ENCODE measurements at regions not wholly inside any gene's neighbourhood (a gene's known extent, or its start where the extent isn't known, plus 50 kb on each side); places are given as distances from the start of the nearest gene placed in this dataset.
"Not testable (repeated sequence)": the region's sequence is repeated elsewhere in the genome, so short reads cannot be mapped to it uniquely, and the experiment has no call there.

DNA sequence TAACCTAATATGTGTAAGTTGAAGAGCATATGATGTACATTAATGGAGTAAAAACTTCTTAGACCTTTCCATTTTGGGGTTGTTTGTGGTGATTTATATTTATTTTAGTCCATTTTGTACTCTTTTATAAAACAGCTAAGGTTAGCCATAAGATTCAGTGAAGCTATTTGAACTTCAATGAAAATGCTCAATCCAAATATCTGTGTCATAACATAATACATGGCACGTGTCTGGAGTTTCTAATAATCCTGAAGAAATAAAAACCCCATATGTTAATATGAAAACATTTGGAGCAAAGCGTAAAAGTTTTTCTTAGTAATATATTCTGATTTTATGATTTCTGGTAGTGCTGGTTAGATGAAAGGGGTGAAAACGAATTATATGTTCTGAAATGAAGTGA is 1729.7 kb downstream of the PCDH9 start:
- DNase-seq (ENCODE audit: low spot score), result no peak

- DNase-seq (ENCODE audit: low spot score), result no peak
Observed at GRCh38 chr13:65499256-65499655, 1730.9 kb downstream of the PCDH9 start.

DNA sequence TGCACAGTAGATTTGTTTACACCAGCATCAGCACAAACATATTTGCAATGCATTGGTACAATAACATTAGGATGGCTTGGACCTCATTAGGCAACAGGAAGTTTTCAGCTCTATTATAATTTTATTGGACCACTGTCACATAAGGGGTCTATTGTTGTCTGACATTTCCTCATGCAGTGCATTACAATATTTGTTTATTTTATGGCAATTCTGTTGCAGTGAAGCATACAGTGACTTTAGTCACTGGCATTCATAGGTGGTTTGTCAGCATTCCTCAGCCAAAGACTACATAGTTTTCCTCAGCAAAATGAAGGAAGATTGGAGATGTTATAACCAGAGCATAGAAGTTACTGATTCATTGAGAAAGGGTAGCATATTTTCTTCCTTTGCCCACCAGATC is 1732.9 kb downstream of the PCDH9 start:
- DNase-seq (ENCODE audit: low spot score), result no peak

GRCh38 chr13:65490725-65491124 is 1739.4 kb downstream of the PCDH9 start:
- not testable (repeated sequence) for DNase-seq (ENCODE audit: low spot score)

DNA sequence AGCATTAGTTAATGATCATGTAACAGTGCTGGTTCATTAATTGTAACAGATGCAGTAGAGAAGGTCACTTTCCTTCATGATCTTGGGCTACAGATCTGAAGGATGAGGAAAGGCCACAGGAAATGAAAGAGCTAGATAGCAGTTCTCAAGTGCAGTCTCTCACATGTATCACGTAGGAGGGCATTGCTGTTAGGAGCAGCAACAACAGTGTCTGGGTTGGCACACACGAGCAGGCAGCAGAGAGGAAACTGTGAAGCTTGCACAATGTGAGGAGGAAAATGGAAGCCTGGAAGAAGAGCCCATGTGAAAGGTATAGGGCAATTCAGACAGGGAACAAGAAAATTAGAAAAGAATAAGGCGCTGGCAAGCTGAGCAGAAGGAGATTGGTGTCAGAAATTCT is 1741.5 kb downstream of the PCDH9 start:
- DNase-seq (ENCODE audit: low spot score), result no peak

DNA sequence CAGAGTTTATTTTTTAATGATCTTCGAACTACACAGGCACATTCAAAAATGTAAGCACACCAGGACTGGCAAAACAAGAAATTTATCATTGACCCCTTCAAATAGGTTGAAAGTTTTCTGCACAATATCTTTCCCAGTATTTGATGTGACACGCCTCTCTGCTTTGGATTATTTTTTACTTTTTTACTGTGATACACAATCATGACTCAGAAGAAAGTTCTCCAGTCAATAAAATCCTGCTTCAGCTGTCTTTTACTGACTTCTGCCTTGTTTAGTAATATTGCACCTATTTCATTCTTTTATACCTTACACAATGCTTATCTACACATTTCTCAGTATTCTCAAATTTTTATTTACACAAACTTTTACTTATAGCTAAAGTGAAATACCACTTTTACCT is 1750.4 kb downstream of the PCDH9 start:
- no peak for DNase-seq (ENCODE audit: low spot score)

- DNase-seq (ENCODE audit: low spot score), result no peak
Observed at GRCh38 chr13:65473196-65473595, 1756.9 kb downstream of the PCDH9 start.

GRCh38 chr13:65472336-65472735 is 1757.8 kb downstream of the PCDH9 start:
- DNase-seq (ENCODE audit: low spot score), result no peak

DNA sequence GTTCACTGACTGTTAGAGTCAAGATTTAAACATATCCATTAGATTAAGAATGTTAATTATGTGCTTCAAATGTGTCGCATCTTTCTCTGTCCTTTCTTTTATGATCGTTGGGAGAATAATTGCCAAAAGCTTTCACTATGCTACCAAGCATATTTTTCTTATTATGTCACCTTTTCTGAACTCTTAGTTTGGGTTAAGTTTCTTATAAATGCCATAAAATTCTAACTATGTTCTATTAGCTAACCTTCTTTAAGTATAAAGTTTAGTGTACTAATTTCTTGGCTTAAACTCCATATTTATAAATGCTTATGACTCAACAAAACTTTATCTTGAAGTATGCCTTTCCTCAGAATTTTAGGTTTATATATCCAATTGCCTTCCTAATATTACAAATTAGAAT is 1759.4 kb downstream of the PCDH9 start:
- DNase-seq (ENCODE audit: low spot score), result no peak

DNA sequence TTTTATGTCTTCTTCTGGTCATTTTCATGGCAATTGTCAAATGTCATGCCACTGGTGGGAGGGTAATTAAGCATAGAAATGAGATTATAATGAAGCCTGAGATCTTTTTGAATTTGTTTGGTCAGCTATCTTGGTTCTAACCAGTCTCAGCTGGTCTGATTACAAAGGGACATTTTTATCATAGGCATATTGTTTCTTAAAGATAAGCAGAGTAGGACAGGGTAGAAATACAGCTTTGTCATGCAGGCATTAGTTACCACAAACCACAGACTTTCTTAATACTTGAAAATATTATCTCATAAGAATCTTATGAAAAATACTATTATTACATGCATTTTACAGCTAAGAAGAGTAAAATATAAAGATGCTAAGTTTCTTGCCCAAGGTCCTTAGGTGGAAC is 1761.5 kb downstream of the PCDH9 start:
- no peak for DNase-seq (ENCODE audit: low spot score)

DNA sequence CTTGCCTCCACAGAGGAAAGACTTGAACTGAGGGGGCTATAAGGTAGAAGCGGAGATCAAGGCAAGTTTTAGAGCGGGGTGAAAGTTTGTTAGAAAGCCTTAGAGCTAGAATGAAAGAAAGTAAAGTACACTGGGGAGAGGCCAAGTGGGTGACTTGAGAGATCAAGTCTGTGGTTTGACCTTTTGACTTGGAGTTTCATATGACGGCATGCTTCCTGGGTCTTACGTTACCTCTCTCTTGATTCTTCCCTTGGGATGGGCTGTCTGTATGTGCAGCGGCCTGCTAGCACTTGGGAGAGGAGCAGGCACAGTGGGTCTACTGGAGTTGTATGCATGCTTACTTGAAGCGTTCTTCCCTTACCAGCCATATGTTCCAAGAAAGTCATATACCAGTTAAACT is 1768.5 kb downstream of the PCDH9 start:
- DNase-seq (ENCODE audit: low spot score), result no peak

GRCh38 chr13:65460136-65460535 is 1770.0 kb downstream of the PCDH9 start:
- DNase-seq (ENCODE audit: low spot score), result no peak

GRCh38 chr13:65456150-65456912 is 1773.8 kb downstream of the PCDH9 start:
- no peak for DNase-seq (ENCODE audit: low spot score)

- DNase-seq (ENCODE audit: low spot score), result no peak
Observed at GRCh38 chr13:65454403-65454802, 1775.7 kb downstream of the PCDH9 start.

GRCh38 chr13:65453982-65454381 is 1776.2 kb downstream of the PCDH9 start:
- no peak for DNase-seq (ENCODE audit: low spot score)

DNA sequence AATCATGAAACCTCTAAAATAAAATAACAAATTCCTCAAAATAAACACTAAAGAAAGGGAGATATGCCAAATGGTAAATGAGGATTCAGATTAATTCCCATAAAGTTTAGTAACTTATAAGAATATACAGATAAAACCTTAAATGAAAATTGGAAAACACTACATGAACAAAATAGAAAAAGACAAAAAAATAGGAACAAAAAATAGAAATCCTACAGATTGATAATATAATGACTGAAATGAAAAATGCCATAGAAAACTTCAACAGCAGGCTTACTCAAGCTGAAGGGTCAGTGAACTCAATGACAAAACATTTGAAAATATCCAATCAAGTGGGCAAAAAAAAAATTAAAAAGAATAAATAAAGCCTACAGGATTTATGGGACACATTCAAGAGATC is 1784.8 kb downstream of the PCDH9 start:
- DNase-seq (ENCODE audit: low spot score), result no peak

- DNase-seq (ENCODE audit: low spot score), result no peak
Observed at GRCh38 chr13:65435590-65435989, 1794.5 kb downstream of the PCDH9 start.

DNA sequence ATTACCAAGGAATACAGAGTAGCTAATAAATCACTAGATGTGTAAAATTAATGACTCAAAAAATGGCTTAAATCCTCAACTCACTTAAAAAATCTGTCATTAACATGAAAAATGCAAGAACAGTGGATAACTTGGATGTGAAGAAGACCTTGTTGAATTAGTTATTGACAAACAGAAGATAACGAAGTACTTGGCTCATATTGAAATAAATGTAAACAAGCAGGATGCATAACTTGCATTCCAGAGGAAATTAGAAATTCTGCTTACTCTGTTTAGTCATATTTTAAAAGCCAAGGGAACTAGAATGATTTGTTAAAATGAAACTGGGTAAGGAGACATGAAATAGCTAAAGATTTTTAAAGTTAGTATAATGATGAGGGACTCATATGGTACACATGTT is 1812.2 kb downstream of the PCDH9 start:
- DNase-seq (ENCODE audit: low spot score), result no peak

DNA sequence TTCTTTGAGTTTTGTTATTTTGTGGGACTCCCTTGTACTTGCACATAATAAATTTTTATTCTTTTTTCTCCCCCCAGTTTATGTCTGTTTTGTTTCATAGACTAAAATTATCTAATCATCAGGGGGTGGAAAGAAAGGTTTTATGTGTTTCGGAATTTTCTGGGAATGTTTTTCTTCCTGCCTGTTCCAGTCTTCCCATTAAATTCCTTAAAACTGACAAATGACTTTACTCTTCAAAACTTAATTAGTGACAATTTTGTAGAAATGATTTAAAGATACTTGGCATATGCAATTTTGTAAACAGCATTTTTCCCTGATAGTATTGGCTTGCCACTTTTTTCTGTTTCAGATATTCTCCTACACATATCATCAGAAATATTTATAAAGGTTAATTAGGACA is 1813.4 kb downstream of the PCDH9 start:
- DNase-seq (ENCODE audit: low spot score), result no peak

GRCh38 chr13:65414187-65414586 is 1815.9 kb downstream of the PCDH9 start:
- DNase-seq (ENCODE audit: low spot score), result no peak

DNA sequence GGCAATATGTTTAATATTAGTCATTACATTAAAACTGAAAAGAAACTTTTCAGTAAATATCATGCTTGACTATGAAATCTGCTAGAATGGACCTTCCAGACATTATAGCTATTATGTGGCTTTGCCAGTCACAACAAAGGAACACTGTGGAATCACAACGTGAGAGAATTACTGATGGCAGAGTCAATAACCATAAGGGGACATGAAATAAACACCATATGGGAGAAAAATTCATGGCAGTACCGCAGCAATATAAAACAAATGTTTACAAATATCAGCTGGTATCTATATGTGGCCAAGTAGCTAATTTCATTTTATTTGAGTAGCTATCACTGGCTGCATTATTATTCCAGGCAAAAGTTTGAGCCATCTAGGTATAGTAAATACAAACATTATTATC is 1818.6 kb downstream of the PCDH9 start:
- no peak for DNase-seq (ENCODE audit: low spot score)

DNA sequence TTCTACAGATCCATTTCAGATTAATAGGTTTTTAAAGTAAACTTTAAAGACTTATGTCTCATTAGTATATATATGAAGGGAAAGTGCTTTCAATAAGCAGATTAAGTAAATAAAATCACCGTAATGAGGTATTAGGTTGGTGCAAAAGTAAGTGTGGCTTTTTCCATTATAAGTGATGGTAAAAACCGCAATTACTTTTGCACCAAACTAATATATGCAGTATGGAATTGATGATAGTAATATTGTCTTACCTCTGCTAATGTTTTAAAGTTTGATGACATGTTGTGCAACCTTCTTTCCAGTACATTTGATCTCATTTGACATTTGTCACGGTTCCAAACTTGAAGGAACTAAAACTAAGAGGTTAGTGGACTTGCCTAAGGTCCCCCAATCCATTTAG is 1819.3 kb downstream of the PCDH9 start:
- DNase-seq (ENCODE audit: low spot score), result no peak

DNA sequence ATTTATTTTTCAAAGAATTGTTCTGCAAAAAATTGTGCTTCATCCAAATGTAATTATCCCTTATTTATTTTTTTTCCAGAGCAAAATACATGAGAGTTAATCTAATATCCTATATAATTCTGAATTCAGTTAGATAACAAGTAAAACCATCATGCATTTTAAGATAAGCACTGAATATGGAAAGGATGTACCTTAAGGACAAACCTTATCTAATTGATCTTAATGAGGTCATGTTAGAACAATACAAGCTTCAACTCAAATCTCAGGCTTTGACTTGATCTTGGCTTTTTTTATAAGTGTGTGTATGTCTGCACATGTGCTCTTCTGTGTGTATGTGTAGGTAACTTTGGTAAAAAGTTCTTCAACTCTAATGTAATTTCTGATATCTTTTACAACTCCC is 1828.8 kb downstream of the PCDH9 start:
- no peak for DNase-seq (ENCODE audit: low spot score)

DNA sequence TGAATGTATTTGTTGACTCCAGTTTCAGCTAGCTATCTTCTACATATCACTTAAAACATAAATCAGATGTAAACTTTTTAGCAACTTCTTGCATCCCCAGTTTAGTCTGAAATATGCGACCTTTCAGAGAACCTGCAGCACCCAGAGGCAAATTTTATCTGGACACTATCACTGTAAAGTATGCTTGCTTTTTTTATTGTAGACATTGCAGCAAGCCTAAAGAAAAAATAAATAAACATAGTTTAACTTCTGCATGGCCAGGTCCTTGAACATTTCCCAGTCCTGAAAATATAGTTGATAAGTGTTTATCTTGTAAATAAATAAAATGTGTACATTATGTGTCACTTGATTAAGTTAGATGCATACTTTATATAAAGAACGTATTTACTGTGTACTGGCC is 1829.4 kb downstream of the PCDH9 start:
- DNase-seq (ENCODE audit: low spot score), result no peak
